ENCODE measurements at regions not wholly inside any gene's neighbourhood (a gene's known extent, or its start where the extent isn't known, plus 50 kb on each side); places are given as distances from the start of the nearest gene placed in this dataset.

DNA sequence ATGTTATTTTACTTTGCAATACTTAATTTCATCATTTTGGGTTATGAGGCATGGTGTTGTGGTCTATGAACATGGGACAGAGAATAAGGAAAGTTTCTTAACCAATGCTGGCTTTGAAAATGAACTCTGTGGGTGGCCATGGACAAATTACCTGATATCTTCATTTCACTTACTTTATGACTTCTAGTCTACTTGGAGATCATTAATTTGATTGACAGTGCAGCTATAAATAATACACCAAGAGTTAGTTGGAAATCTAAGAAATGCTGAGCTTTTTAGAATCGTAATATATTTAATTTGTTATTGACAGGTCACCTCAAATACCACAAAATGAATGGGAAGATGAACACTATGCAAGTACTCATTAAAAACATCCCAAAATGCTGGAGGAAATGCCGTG, 140.4 kb downstream of the CENPW start:
- Histone ChIP-seq H3K36me3 (replicated peaks in 1 of 2; ENCODE audit: control insufficient read depth in 2 of 2, insufficient read depth in 2 of 2, low read length in 2 of 2) (no peaks in the 10 kb centered on the region), H3K9me3 (replicated peaks in 1 of 2; ENCODE audit: control insufficient read depth in 2 of 2, insufficient read depth in 1 of 2, low read depth in 1 of 2, low read length in 2 of 2) (no peaks in the 10 kb centered on the region), H3K4me2 (ENCODE audit: insufficient read depth, low read length, poor library complexity, severe bottlenecking) (no peak overlapping the region), H2BK12ac (ENCODE audit: low read length) (no peak overlapping the region), H3K23ac (ENCODE audit: low read depth, low read length, poor library complexity) (no peak overlapping the region), H2BK120ac (ENCODE audit: low read depth, low read length) (no peak overlapping the region), H3K27me3 (ENCODE audit: control insufficient read depth in 3 of 3, insufficient read depth in 3 of 3, low read depth in 1 of 3, low read length in 3 of 3) (no peaks in the 10 kb centered on the region), H2BK15ac (ENCODE audit: low read length) (no peak overlapping the region), H4K8ac (ENCODE audit: low read depth, low read length) (no peak overlapping the region), H3K27ac (replicated peaks; ENCODE audit: low read length) (no peak overlapping the region), H3K79me1 (ENCODE audit: low read depth, low read length) (no peaks in the 10 kb centered on the region), H3K14ac (ENCODE audit: low read length) (no peak overlapping the region), H3K4me3 (ENCODE audit: low read length in 2 of 2) (no peak overlapping the region), H3K4ac (ENCODE audit: low read length) (no peak overlapping the region), H3K9ac (ENCODE audit: low read depth, low read length, poor library complexity) (no peak overlapping the region), H2AFZ (ENCODE audit: low read length) (no peak overlapping the region), H4K91ac (ENCODE audit: low read depth, low read length, poor library complexity) (no peak overlapping the region), H2BK5ac (ENCODE audit: low read length) (no peak overlapping the region), H3K18ac (ENCODE audit: low read length) (no peak overlapping the region), H2AK5ac (ENCODE audit: low read depth, low read length) (no peak overlapping the region), H3K4me1 (ENCODE audit: control insufficient read depth in 2 of 2, insufficient read depth in 1 of 2, low read depth in 1 of 2, low read length in 2 of 2) (no peaks in the 10 kb centered on the region)
- no CpG with 5 or more reads among the region's 2 CpGs for WGBS, 2 donors (ENCODE audit: extremely low coverage in 2 of 2, insufficient read length in 2 of 2, insufficient replicate concordance in 1 of 2)
- DNase-seq (ENCODE audit: low spot score): no peak

DNA sequence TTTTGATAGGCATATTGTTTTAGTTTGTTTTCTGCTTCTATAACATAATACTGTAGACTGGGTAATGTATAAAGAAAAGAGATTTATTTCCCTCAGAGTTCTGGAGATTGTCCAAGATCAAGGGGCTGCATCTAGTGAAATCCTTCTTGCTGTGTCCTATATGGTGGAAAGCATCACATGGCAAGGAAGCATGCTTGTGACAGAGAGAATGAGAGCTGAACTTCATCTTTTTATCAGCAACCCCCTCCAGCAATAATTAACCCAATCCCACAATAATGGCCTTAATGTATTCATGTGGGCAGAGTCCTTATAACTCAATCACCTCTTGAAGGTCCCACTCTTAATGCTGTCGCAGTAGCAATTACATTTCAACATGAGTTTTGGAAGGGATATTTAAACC, 141.4 kb downstream of the CENPW start:
- Histone ChIP-seq H3K4me2 (ENCODE audit: insufficient read depth, low read length, poor library complexity, severe bottlenecking) (no peak overlapping the region), H3K18ac (ENCODE audit: low read length) (no peak overlapping the region), H2BK15ac (ENCODE audit: low read length) (no peak overlapping the region), H3K14ac (ENCODE audit: low read length) (no peak overlapping the region), H3K27ac (replicated peaks; ENCODE audit: low read length) (no peak overlapping the region), H3K4ac (ENCODE audit: low read length) (no peak overlapping the region), H3K9me3 (replicated peaks in 1 of 2; ENCODE audit: control insufficient read depth in 2 of 2, insufficient read depth in 1 of 2, low read depth in 1 of 2, low read length in 2 of 2) (no peaks in the 10 kb centered on the region), H2BK5ac (ENCODE audit: low read length) (no peak overlapping the region), H3K27me3 (ENCODE audit: control insufficient read depth in 3 of 3, insufficient read depth in 3 of 3, low read depth in 1 of 3, low read length in 3 of 3) (no peaks in the 10 kb centered on the region), H4K8ac (ENCODE audit: low read depth, low read length) (no peak overlapping the region), H2BK120ac (ENCODE audit: low read depth, low read length) (no peak overlapping the region), H4K91ac (ENCODE audit: low read depth, low read length, poor library complexity) (no peak overlapping the region), H2AK5ac (ENCODE audit: low read depth, low read length) (no peak overlapping the region), H3K23ac (ENCODE audit: low read depth, low read length, poor library complexity) (no peak overlapping the region), H3K9ac (ENCODE audit: low read depth, low read length, poor library complexity) (no peak overlapping the region), H3K4me3 (ENCODE audit: low read length in 2 of 2) (no peak overlapping the region), H3K79me1 (ENCODE audit: low read depth, low read length) (no peaks in the 10 kb centered on the region), H3K36me3 (replicated peaks in 1 of 2; ENCODE audit: control insufficient read depth in 2 of 2, insufficient read depth in 2 of 2, low read length in 2 of 2) (no peaks in the 10 kb centered on the region), H3K4me1 (ENCODE audit: control insufficient read depth in 2 of 2, insufficient read depth in 1 of 2, low read depth in 1 of 2, low read length in 2 of 2) (no peaks in the 10 kb centered on the region), H2BK12ac (ENCODE audit: low read length) (no peak overlapping the region), H2AFZ (ENCODE audit: low read length) (no peak overlapping the region)
- no CpG with 5 or more reads among the region's 1 CpG for WGBS, 2 donors (ENCODE audit: extremely low coverage in 2 of 2, insufficient read length in 2 of 2, insufficient replicate concordance in 1 of 2)
- DNase-seq (ENCODE audit: low spot score): no peak

DNA sequence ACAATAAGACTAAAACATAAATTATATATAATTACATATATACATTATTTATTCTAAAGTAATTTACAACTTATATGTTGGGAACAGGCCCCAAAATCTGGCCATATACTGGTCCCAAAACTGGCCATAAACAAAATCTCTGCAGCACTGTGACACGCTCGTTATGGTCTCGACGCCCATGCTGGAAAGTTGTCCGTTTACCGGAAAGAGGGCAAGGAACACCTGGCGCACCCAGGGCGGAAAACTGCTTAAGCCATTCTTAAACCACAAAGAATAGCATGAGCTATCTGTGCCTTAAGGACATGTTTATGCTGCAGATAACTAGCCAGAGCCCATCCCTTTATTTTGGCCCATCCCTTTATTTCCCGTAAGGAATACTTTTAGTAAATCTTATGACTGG, 164.9 kb downstream of the CENPW start:
- Histone ChIP-seq H2AFZ (ENCODE audit: low read length) (no peak overlapping the region), H3K27me3 (ENCODE audit: control insufficient read depth in 3 of 3, insufficient read depth in 3 of 3, low read depth in 1 of 3, low read length in 3 of 3) (no peaks in the 10 kb centered on the region), H2BK5ac (ENCODE audit: low read length) (no peak overlapping the region), H3K18ac (ENCODE audit: low read length) (no peak overlapping the region), H3K23ac (ENCODE audit: low read depth, low read length, poor library complexity) (no peak overlapping the region), H3K14ac (ENCODE audit: low read length) (no peak overlapping the region), H2AK5ac (ENCODE audit: low read depth, low read length) (no peak overlapping the region), H3K9ac (ENCODE audit: low read depth, low read length, poor library complexity) (no peak overlapping the region), H4K8ac (ENCODE audit: low read depth, low read length) (no peak overlapping the region), H3K9me3 (replicated peaks in 1 of 2; ENCODE audit: control insufficient read depth in 2 of 2, insufficient read depth in 1 of 2, low read depth in 1 of 2, low read length in 2 of 2) (no peaks in the 10 kb centered on the region), H3K79me1 (ENCODE audit: low read depth, low read length) (no peaks in the 10 kb centered on the region), H3K4me2 (ENCODE audit: insufficient read depth, low read length, poor library complexity, severe bottlenecking) (no peak overlapping the region), H3K27ac (replicated peaks; ENCODE audit: low read length) (no peak overlapping the region), H2BK15ac (ENCODE audit: low read length) (no peak overlapping the region), H3K4me3 (ENCODE audit: low read length in 2 of 2) (no peak overlapping the region), H3K36me3 (replicated peaks in 1 of 2; ENCODE audit: control insufficient read depth in 2 of 2, insufficient read depth in 2 of 2, low read length in 2 of 2) (peaks cover 0 to 1% of the 10 kb centered on the region in 2 donors), H3K4ac (ENCODE audit: low read length) (no peak overlapping the region), H4K91ac (ENCODE audit: low read depth, low read length, poor library complexity) (no peak overlapping the region), H3K4me1 (ENCODE audit: control insufficient read depth in 2 of 2, insufficient read depth in 1 of 2, low read depth in 1 of 2, low read length in 2 of 2) (no peaks in the 10 kb centered on the region), H2BK12ac (ENCODE audit: low read length) (no peak overlapping the region), H2BK120ac (ENCODE audit: low read depth, low read length) (no peak overlapping the region)
- WGBS, 2 donors (ENCODE audit: extremely low coverage in 2 of 2, insufficient read length in 2 of 2, insufficient replicate concordance in 1 of 2): no CpG with 5 or more reads among the region's 9 CpGs
- no peak for DNase-seq (ENCODE audit: low spot score)

DNA sequence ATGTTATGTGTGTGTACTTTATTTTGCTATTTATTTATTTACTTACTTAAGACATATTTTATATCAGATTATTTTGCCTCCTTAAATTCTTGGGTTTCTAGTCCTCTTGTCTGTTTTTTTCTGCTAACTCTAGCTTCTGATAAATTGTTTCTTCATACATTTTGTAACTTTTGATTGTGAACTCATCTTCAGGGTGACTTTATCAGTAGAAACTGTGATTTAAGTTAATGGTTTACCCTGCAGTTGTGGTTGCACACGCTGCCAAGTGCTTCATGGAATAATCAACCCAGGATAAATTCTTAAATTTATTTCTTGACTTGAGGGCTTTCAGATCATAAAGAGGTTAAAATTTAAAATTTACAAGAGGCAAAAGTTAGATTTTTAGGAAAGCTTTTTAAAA, 173.3 kb downstream of the CENPW start:
- H3K36me3 ChIP-seq (replicated peaks in 1 of 2; ENCODE audit: control insufficient read depth in 2 of 2, insufficient read depth in 2 of 2, low read length in 2 of 2): no peaks in the 10 kb centered on the region
- no peak overlapping the region for H2BK12ac ChIP-seq (ENCODE audit: low read length)
- H3K18ac ChIP-seq (ENCODE audit: low read length): no peak overlapping the region
- H3K4me3 ChIP-seq (ENCODE audit: low read length in 2 of 2): no peak overlapping the region
- no peak for DNase-seq (ENCODE audit: low spot score)
- H3K4me1 ChIP-seq (ENCODE audit: control insufficient read depth in 2 of 2, insufficient read depth in 1 of 2, low read depth in 1 of 2, low read length in 2 of 2): no peaks in the 10 kb centered on the region
- H4K91ac ChIP-seq (ENCODE audit: low read depth, low read length, poor library complexity): no peak overlapping the region
- no peak overlapping the region for H3K4ac ChIP-seq (ENCODE audit: low read length)
- no peak overlapping the region for H3K4me2 ChIP-seq (ENCODE audit: insufficient read depth, low read length, poor library complexity, severe bottlenecking)
- no peak overlapping the region for H3K27ac ChIP-seq (replicated peaks; ENCODE audit: low read length)
- H3K9ac ChIP-seq (ENCODE audit: low read depth, low read length, poor library complexity): no peak overlapping the region
- H2AK5ac ChIP-seq (ENCODE audit: low read depth, low read length): no peak overlapping the region
- no peak overlapping the region for H4K8ac ChIP-seq (ENCODE audit: low read depth, low read length)
- H2BK120ac ChIP-seq (ENCODE audit: low read depth, low read length): no peak overlapping the region
- no peak overlapping the region for H2AFZ ChIP-seq (ENCODE audit: low read length)
- WGBS, 2 donors (ENCODE audit: extremely low coverage in 2 of 2, insufficient read length in 2 of 2, insufficient replicate concordance in 1 of 2): no CpG with 5 or more reads among the region's 1 CpG
- H2BK5ac ChIP-seq (ENCODE audit: low read length): no peak overlapping the region
- no peak overlapping the region for H2BK15ac ChIP-seq (ENCODE audit: low read length)
- no peak overlapping the region for H3K23ac ChIP-seq (ENCODE audit: low read depth, low read length, poor library complexity)
- no peaks in the 10 kb centered on the region for H3K27me3 ChIP-seq (ENCODE audit: control insufficient read depth in 3 of 3, insufficient read depth in 3 of 3, low read depth in 1 of 3, low read length in 3 of 3)
- no peaks in the 10 kb centered on the region for H3K9me3 ChIP-seq (replicated peaks in 1 of 2; ENCODE audit: control insufficient read depth in 2 of 2, insufficient read depth in 1 of 2, low read depth in 1 of 2, low read length in 2 of 2)
- H3K14ac ChIP-seq (ENCODE audit: low read length): no peak overlapping the region
- H3K79me1 ChIP-seq (ENCODE audit: low read depth, low read length): no peaks in the 10 kb centered on the region

Data from neuronal stem cell (in vitro differentiated cells).